ENCODE measurements at regions not wholly inside any gene's neighbourhood (a gene's known extent, or its start where the extent isn't known, plus 50 kb on each side); places are given as distances from the start of the nearest gene placed in this dataset.

DNA sequence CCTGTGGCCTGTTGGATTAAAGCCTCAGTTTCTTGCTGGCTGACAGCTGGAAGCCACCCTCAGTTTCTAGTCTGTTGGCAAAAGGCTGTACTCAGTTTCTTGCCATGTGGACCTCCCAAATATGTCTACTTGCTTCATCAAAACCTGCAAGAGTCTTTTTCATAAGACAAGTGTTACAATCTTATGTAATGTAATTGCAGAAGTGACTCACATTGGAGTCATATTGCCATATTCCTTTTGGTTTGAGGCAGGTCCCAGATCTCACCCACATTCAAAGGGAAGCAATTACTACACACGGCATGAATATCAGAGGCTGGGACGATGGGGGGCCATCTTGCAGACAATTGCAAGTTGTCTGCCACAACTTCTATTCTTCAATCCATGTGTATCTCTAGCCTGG lies 286.7 kb upstream of the IL12B start:
- TF ChIP-seq POLR2AphosphoS5 (IDR thresholded peaks at IDR 0.05) (no peak), POLR2A (IDR thresholded peaks at IDR 0.05) (no peak)
- TF ChIP-seq, protein P1, sequence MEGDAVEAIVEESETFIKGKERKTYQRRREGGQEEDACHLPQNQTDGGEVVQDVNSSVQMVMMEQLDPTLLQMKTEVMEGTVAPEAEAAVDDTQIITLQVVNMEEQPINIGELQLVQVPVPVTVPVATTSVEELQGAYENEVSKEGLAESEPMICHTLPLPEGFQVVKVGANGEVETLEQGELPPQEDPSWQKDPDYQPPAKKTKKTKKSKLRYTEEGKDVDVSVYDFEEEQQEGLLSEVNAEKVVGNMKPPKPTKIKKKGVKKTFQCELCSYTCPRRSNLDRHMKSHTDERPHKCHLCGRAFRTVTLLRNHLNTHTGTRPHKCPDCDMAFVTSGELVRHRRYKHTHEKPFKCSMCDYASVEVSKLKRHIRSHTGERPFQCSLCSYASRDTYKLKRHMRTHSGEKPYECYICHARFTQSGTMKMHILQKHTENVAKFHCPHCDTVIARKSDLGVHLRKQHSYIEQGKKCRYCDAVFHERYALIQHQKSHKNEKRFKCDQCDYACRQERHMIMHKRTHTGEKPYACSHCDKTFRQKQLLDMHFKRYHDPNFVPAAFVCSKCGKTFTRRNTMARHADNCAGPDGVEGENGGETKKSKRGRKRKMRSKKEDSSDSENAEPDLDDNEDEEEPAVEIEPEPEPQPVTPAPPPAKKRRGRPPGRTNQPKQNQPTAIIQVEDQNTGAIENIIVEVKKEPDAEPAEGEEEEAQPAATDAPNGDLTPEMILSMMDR (IDR thresholded peaks at IDR 0.05), result no peak
